ENCODE measurements at regions not wholly inside any gene's neighbourhood (a gene's known extent, or its start where the extent isn't known, plus 50 kb on each side); places are given as distances from the start of the nearest gene placed in this dataset.

GRCh38 chr6:137769797-137770362, 97.2 kb upstream of the TNFAIP3 start:
- no peak for TF ChIP-seq RAD21 (IDR thresholded peaks at IDR 0.05)
- TF ChIP-seq ATF3 (IDR thresholded peaks at IDR 0.05): no peak
- TF ChIP-seq CTCF (IDR thresholded peaks at IDR 0.05; ENCODE audit: low read depth, low read length, missing input control): no peak
- TF ChIP-seq YY1 (IDR thresholded peaks at IDR 0.05): no peak
- no peak for TF ChIP-seq REST (IDR thresholded peaks at IDR 0.05)
